ENCODE measurements at regions not wholly inside any gene's neighbourhood (a gene's known extent, or its start where the extent isn't known, plus 50 kb on each side); places are given as distances from the start of the nearest gene placed in this dataset.

DNA sequence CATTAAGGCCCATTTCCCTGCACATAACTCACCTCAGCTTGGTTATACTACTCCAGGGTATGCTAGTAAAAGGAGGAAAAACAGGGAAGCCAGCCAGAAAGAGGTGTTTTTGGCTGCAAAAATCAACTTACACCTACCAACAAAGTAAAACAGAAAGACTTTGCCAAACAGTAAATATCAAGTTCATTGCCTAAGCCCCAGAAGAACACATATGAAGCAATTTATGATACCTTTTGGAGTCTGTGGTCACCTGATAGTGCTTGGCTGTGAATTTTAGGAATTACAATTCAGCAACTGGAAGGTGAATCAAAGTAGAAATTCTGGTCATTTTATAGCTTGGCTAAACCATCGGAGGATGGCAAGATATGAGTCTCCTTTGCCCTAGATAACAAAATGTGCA, 463.7 kb upstream of the CLINT1 start:
- CTCF ChIA-PET = no interaction called here
- DNase-seq (ENCODE audit: low read depth) = no peak
- POLR2A ChIA-PET = no interaction called here
- TF ChIP-seq, protein P1, sequence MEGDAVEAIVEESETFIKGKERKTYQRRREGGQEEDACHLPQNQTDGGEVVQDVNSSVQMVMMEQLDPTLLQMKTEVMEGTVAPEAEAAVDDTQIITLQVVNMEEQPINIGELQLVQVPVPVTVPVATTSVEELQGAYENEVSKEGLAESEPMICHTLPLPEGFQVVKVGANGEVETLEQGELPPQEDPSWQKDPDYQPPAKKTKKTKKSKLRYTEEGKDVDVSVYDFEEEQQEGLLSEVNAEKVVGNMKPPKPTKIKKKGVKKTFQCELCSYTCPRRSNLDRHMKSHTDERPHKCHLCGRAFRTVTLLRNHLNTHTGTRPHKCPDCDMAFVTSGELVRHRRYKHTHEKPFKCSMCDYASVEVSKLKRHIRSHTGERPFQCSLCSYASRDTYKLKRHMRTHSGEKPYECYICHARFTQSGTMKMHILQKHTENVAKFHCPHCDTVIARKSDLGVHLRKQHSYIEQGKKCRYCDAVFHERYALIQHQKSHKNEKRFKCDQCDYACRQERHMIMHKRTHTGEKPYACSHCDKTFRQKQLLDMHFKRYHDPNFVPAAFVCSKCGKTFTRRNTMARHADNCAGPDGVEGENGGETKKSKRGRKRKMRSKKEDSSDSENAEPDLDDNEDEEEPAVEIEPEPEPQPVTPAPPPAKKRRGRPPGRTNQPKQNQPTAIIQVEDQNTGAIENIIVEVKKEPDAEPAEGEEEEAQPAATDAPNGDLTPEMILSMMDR (IDR thresholded peaks at IDR 0.05; ENCODE audit: insufficient read depth, low read depth, low read length) = no peak
- Histone ChIP-seq H3K27me3 (ENCODE audit: control insufficient read depth, insufficient read depth, low read length) (no peaks in the 10 kb centered on the region), H3K36me3 (ENCODE audit: control insufficient read depth, insufficient read depth, low read length) (no peaks in the 10 kb centered on the region), H3K4me3 (ENCODE audit: low read depth, low read length) (no peak overlapping the region)

DNA sequence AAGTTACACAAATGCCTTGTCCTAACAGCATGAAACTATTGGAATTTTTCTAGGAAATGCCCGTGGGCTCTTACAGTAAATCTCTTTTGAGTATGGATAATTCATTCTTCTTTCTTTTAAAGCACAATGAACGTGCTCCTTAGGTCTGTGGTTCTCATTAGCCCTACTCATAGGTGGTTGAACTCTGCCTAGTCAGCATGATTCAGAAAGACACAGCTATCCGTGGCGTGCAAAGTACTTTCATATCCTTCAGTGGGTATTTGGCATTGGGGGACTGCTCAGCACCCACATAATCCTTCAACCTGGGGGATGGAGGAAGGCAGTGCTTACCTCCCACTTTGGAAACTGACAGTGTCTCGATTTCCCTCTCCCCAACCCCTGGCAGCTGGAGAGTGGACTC, 462.0 kb upstream of the CLINT1 start:
- Histone ChIP-seq H3K4me3 (ENCODE audit: low read depth, low read length) (no peak overlapping the region), H3K27me3 (ENCODE audit: control insufficient read depth, insufficient read depth, low read length) (no peaks in the 10 kb centered on the region), H3K36me3 (ENCODE audit: control insufficient read depth, insufficient read depth, low read length) (no peaks in the 10 kb centered on the region)
- ChIA-PET POLR2A (no interaction called here), CTCF (no interaction called here)
- TF ChIP-seq, protein P1 (IDR thresholded peaks at IDR 0.05; ENCODE audit: insufficient read depth, low read depth, low read length) = no peak
- no peak for DNase-seq (ENCODE audit: low read depth)

DNA sequence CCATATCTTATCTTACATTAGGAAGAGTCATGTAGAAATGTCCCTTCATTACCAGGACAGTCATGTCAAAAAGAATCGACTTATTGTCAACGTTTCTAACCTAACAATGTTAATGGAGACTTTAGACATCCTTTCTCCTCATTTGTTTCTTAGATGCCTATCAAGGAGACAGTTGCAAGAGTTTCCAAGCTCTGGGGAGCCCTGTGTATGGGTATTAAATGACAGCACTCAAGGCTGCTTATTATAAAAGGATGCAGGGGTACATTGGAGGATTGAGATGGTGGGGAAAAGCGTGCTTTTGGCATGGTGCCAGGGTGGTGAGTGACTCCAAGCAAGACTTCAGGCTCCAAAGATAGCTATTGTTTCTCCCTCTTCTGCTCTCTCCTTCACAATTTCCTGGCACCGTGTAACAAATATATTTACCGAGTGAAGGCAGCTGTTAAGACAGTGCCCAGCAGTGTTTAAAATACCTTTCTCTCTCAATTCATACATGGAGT, 461.3 kb upstream of the CLINT1 start:
- CTCF ChIA-PET = no interaction called here
- TF ChIP-seq, protein P1 (IDR thresholded peaks at IDR 0.05; ENCODE audit: insufficient read depth, low read depth, low read length) = no peak
- Histone ChIP-seq H3K36me3 (ENCODE audit: control insufficient read depth, insufficient read depth, low read length) (no peaks in the 10 kb centered on the region), H3K27me3 (ENCODE audit: control insufficient read depth, insufficient read depth, low read length) (no peaks in the 10 kb centered on the region), H3K4me3 (ENCODE audit: low read depth, low read length) (no peak overlapping the region)
- POLR2A ChIA-PET = no interaction called here
- no peak for DNase-seq (ENCODE audit: low read depth)

DNA sequence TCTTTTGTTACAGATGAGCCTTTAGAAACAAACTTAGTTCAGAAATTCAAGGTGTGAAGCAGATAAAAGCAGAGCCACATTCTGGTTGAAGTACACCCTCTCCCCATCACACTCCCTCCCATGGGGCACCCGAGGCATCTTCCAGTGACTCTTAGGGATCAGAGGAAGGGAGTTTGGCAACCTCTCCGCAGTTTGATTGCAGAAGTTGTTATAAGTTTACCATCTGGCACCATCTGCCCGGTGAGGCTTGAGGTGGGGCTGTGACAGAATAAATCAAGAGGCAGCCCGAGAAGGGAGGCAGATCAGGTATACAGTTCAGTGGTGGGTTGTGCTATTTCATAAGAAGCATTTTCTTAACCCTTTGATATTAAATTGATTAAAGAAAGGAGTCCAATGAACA, 458.6 kb upstream of the CLINT1 start:
- H3K36me3 ChIP-seq (ENCODE audit: control insufficient read depth, insufficient read depth, low read length) = no peaks in the 10 kb centered on the region
- no peak for DNase-seq (ENCODE audit: low read depth)
- ChIA-PET POLR2A (no interaction called here), CTCF (no interaction called here)
- no peak overlapping the region for H3K4me3 ChIP-seq (ENCODE audit: low read depth, low read length)
- H3K27me3 ChIP-seq (ENCODE audit: control insufficient read depth, insufficient read depth, low read length) = no peaks in the 10 kb centered on the region
- TF ChIP-seq, protein P1 (IDR thresholded peaks at IDR 0.05; ENCODE audit: insufficient read depth, low read depth, low read length) = no peak

DNA sequence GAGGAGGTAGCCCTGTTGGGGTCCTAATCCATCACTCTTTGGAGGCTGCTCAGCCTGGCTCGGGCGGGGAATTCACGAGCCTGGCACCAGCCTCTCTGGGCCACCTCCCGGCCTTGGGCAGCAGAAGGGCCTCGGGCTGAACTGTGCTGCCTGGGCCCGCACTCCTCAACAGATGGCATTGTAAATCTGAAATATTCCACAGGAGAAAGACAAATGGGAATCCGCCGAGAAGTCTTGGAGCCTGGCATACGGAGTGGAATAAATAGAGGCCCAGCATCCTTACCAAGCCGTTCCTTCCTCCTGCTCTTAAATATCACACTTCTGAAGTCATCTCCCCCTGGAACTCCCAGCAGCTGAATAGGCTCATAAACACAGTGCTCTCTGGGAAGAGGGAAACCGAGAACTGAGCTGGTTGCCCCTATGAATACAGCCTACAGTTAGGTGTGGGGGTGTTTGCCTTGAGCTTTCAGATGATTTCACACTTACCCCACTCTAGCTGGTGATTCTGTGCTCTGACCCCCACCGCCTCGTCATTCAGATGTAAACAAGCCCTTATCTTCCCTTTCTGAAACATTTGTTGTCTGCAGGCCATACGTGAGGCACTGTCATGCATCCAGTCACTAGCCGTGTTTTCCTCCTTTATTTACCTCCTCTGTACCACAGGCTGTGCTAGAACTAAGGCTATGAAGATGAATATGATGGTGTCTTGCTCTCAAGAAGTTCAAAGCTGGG, 455.0 kb upstream of the CLINT1 start:
- POLR2A ChIA-PET = no interaction called here
- no peak overlapping the region for H3K4me3 ChIP-seq (ENCODE audit: low read depth, low read length)
- H3K36me3 ChIP-seq (ENCODE audit: control insufficient read depth, insufficient read depth, low read length) = no peaks in the 10 kb centered on the region
- CTCF ChIA-PET = no interaction called here
- no peak for DNase-seq (ENCODE audit: low read depth)
- H3K27me3 ChIP-seq (ENCODE audit: control insufficient read depth, insufficient read depth, low read length) = no peaks in the 10 kb centered on the region
- TF ChIP-seq, protein P1 (IDR thresholded peaks at IDR 0.05; ENCODE audit: insufficient read depth, low read depth, low read length) = no peak
